ENCODE measurements at regions not wholly inside any gene's neighbourhood (a gene's known extent, or its start where the extent isn't known, plus 50 kb on each side); places are given as distances from the start of the nearest gene placed in this dataset.

DNA sequence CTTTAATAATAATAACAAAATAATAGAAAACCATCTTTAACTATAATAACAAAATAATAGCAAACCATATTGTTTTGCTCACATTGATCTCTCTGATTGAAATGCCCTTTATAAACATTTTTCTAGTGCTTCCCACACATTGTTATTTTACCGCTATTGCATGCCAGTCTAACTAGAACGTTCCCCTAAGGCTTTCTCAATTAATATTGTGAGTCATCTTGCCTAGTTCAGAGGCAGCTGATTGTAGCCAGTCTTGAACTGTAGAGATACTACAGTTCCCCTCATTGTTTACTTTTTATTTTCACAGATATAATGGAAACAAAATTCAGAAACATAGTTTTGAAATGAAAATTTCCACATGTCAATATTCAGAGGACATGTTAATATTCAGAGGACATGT lies 192.3 kb upstream of the ADGRL4 start:
- no peak overlapping the region for H3K4me3 ChIP-seq (ENCODE audit: low read depth in 1 of 5, low read length in 5 of 5)

DNA sequence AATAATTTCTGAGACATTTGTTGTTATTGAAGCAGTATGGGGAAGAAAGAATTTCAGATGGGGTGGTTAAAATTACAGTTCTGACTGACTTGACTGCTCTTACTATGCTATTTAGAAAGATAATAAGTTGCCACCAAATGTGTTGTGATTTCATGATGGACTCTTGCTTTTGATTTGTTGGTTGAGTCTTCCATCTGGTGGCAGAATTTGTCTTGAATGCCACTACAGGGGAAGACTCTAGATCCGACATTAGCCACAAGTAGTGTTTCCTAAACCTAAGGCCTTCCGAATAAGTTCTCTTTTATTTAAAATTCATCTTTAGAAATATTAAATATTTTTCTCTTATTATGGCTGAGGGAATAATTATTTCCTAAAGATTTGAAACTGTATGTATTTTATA lies 190.9 kb upstream of the ADGRL4 start:
- Histone ChIP-seq H3K9me3 (ENCODE audit: control insufficient read depth in 5 of 5, low read length in 5 of 5) (no peaks in the 10 kb centered on the region), H3K4me1 (ENCODE audit: control insufficient read depth in 5 of 5, insufficient read depth in 5 of 5, low read length in 5 of 5) (peaks cover 0 to 9% (median 5%) of the 10 kb centered on the region in 5 donors), H3K27me3 (ENCODE audit: control insufficient read depth in 5 of 5, insufficient read depth in 4 of 5, low read length in 5 of 5) (no peaks in the 10 kb centered on the region), H3K4me3 (ENCODE audit: low read depth in 1 of 5, low read length in 5 of 5) (no peak overlapping the region), H3K27ac (ENCODE audit: low read depth, low read length) (no peak overlapping the region), H3K9ac (ENCODE audit: low read length in 5 of 5) (no peak overlapping the region), H3K36me3 (ENCODE audit: control insufficient read depth in 5 of 5, insufficient read depth in 5 of 5, low read length in 5 of 5) (no peaks in the 10 kb centered on the region)

More for the DNA sequence above, 192.3 kb upstream of the ADGRL4 start:
- no peaks in the 10 kb centered on the region for H3K27me3 ChIP-seq (ENCODE audit: control insufficient read depth in 5 of 5, insufficient read depth in 4 of 5, low read length in 5 of 5)
- peaks cover 0 to under 1% (median 0%) of the 10 kb centered on the region in 5 donors for H3K4me1 ChIP-seq (ENCODE audit: control insufficient read depth in 5 of 5, insufficient read depth in 5 of 5, low read length in 5 of 5)
- no peaks in the 10 kb centered on the region for H3K36me3 ChIP-seq (ENCODE audit: control insufficient read depth in 5 of 5, insufficient read depth in 5 of 5, low read length in 5 of 5)
- no peak overlapping the region for H3K27ac ChIP-seq (ENCODE audit: low read depth, low read length)
- no peaks in the 10 kb centered on the region for H3K9me3 ChIP-seq (ENCODE audit: control insufficient read depth in 5 of 5, low read length in 5 of 5)
- no peak overlapping the region for H3K9ac ChIP-seq (ENCODE audit: low read length in 5 of 5)

- H3K9me3 ChIP-seq (ENCODE audit: control insufficient read depth in 5 of 5, low read length in 5 of 5), result no peaks in the 10 kb centered on the region
- H3K27me3 ChIP-seq (ENCODE audit: control insufficient read depth in 5 of 5, insufficient read depth in 4 of 5, low read length in 5 of 5), result no peaks in the 10 kb centered on the region
- no peak overlapping the region for H3K9ac ChIP-seq (ENCODE audit: low read length in 5 of 5)
- H3K4me3 ChIP-seq (ENCODE audit: low read depth in 1 of 5, low read length in 5 of 5), result no peak overlapping the region
- no peak overlapping the region for H3K27ac ChIP-seq (ENCODE audit: low read depth, low read length)
- H3K36me3 ChIP-seq (ENCODE audit: control insufficient read depth in 5 of 5, insufficient read depth in 5 of 5, low read length in 5 of 5), result no peaks in the 10 kb centered on the region
- H3K4me1 ChIP-seq (ENCODE audit: control insufficient read depth in 5 of 5, insufficient read depth in 5 of 5, low read length in 5 of 5), result peaks cover 0 to 9% (median 5%) of the 10 kb centered on the region in 5 donors
Measured at GRCh38 chr1:79196211-79196610, 189.7 kb upstream of the ADGRL4 start.

GRCh38 chr1:79193211-79194079 lies 186.9 kb upstream of the ADGRL4 start:
- H3K36me3 ChIP-seq (ENCODE audit: control insufficient read depth in 5 of 5, insufficient read depth in 5 of 5, low read length in 5 of 5), result no peaks in the 10 kb centered on the region
- peaks cover 0 to 9% (median 5%) of the 10 kb centered on the region in 5 donors for H3K4me1 ChIP-seq (ENCODE audit: control insufficient read depth in 5 of 5, insufficient read depth in 5 of 5, low read length in 5 of 5)
- peak overlapping the region in 1 of 5 donors; percentile 23 for H3K9ac ChIP-seq (ENCODE audit: low read length in 5 of 5)
- H3K9me3 ChIP-seq (ENCODE audit: control insufficient read depth in 5 of 5, low read length in 5 of 5), result no peaks in the 10 kb centered on the region
- no peaks in the 10 kb centered on the region for H3K27me3 ChIP-seq (ENCODE audit: control insufficient read depth in 5 of 5, insufficient read depth in 4 of 5, low read length in 5 of 5)
- peak overlapping the region; percentile 58 for H3K27ac ChIP-seq (ENCODE audit: low read depth, low read length)
- H3K4me3 ChIP-seq (ENCODE audit: low read depth in 1 of 5, low read length in 5 of 5), result peak overlapping the region; percentile 4 to 54 (median 17)

- H3K27me3 ChIP-seq (ENCODE audit: control insufficient read depth in 5 of 5, insufficient read depth in 4 of 5, low read length in 5 of 5), result no peaks in the 10 kb centered on the region
- no peak overlapping the region for H3K4me3 ChIP-seq (ENCODE audit: low read depth in 1 of 5, low read length in 5 of 5)
- peaks cover 0 to 9% (median 5%) of the 10 kb centered on the region in 5 donors for H3K4me1 ChIP-seq (ENCODE audit: control insufficient read depth in 5 of 5, insufficient read depth in 5 of 5, low read length in 5 of 5)
- H3K9ac ChIP-seq (ENCODE audit: low read length in 5 of 5), result no peak overlapping the region
- H3K9me3 ChIP-seq (ENCODE audit: control insufficient read depth in 5 of 5, low read length in 5 of 5), result no peaks in the 10 kb centered on the region
- H3K27ac ChIP-seq (ENCODE audit: low read depth, low read length), result no peak overlapping the region
- no peaks in the 10 kb centered on the region for H3K36me3 ChIP-seq (ENCODE audit: control insufficient read depth in 5 of 5, insufficient read depth in 5 of 5, low read length in 5 of 5)
Measured at GRCh38 chr1:79190074-79190473, 183.5 kb upstream of the ADGRL4 start.

DNA sequence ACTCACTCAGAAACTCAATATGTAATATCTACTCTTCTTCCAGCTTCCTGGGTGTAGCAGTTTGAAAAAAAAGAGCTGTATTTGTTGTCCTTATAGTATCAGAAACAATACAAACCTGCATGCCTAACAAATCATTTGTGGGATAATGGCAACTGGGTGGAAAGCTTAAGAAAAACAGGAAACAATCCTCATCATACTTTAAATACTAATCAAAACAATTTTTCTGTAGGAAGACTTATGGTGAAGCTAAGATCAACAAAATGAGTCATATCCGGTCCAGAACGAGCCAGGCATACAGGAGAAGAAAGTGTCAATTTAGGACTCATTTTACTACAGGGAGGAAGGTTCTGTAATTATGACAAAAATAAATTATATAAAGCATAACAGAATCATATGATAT lies 181.8 kb upstream of the ADGRL4 start:
- H3K27ac ChIP-seq (ENCODE audit: low read depth, low read length), result peak overlapping the region; percentile 66
- no peaks in the 10 kb centered on the region for H3K36me3 ChIP-seq (ENCODE audit: control insufficient read depth in 5 of 5, insufficient read depth in 5 of 5, low read length in 5 of 5)
- H3K9ac ChIP-seq (ENCODE audit: low read length in 5 of 5), result no peak overlapping the region
- no peaks in the 10 kb centered on the region for H3K27me3 ChIP-seq (ENCODE audit: control insufficient read depth in 5 of 5, insufficient read depth in 4 of 5, low read length in 5 of 5)
- peaks cover 0 to 4% (median 3%) of the 10 kb centered on the region in 5 donors for H3K4me1 ChIP-seq (ENCODE audit: control insufficient read depth in 5 of 5, insufficient read depth in 5 of 5, low read length in 5 of 5)
- H3K9me3 ChIP-seq (ENCODE audit: control insufficient read depth in 5 of 5, low read length in 5 of 5), result no peaks in the 10 kb centered on the region
- peak overlapping the region in 2 of 5 donors; percentile 44 to 57 for H3K4me3 ChIP-seq (ENCODE audit: low read depth in 1 of 5, low read length in 5 of 5)

GRCh38 chr1:79186260-79186659 lies 179.7 kb upstream of the ADGRL4 start:
- no peaks in the 10 kb centered on the region for H3K9me3 ChIP-seq (ENCODE audit: control insufficient read depth in 5 of 5, low read length in 5 of 5)
- peak overlapping the region; percentile 73 for H3K27ac ChIP-seq (ENCODE audit: low read depth, low read length)
- no peaks in the 10 kb centered on the region for H3K36me3 ChIP-seq (ENCODE audit: control insufficient read depth in 5 of 5, insufficient read depth in 5 of 5, low read length in 5 of 5)
- peak overlapping the region in 2 of 5 donors; percentile 44 to 45 for H3K4me3 ChIP-seq (ENCODE audit: low read depth in 1 of 5, low read length in 5 of 5)
- no peaks in the 10 kb centered on the region for H3K4me1 ChIP-seq (ENCODE audit: control insufficient read depth in 5 of 5, insufficient read depth in 5 of 5, low read length in 5 of 5)
- H3K9ac ChIP-seq (ENCODE audit: low read length in 5 of 5), result peak overlapping the region in 1 of 5 donors; percentile 45
- no peaks in the 10 kb centered on the region for H3K27me3 ChIP-seq (ENCODE audit: control insufficient read depth in 5 of 5, insufficient read depth in 4 of 5, low read length in 5 of 5)

- no peaks in the 10 kb centered on the region for H3K27me3 ChIP-seq (ENCODE audit: control insufficient read depth in 5 of 5, insufficient read depth in 4 of 5, low read length in 5 of 5)
- no peaks in the 10 kb centered on the region for H3K4me1 ChIP-seq (ENCODE audit: control insufficient read depth in 5 of 5, insufficient read depth in 5 of 5, low read length in 5 of 5)
- H3K9me3 ChIP-seq (ENCODE audit: control insufficient read depth in 5 of 5, low read length in 5 of 5), result peaks cover 0 to 2% (median 0%) of the 10 kb centered on the region in 5 donors
- no peak overlapping the region for H3K4me3 ChIP-seq (ENCODE audit: low read depth in 1 of 5, low read length in 5 of 5)
- H3K36me3 ChIP-seq (ENCODE audit: control insufficient read depth in 5 of 5, insufficient read depth in 5 of 5, low read length in 5 of 5), result no peaks in the 10 kb centered on the region
- no peak overlapping the region for H3K27ac ChIP-seq (ENCODE audit: low read depth, low read length)
- H3K9ac ChIP-seq (ENCODE audit: low read length in 5 of 5), result no peak overlapping the region
Measured at GRCh38 chr1:79177844-79178243, 171.3 kb upstream of the ADGRL4 start.

- H3K4me3 ChIP-seq (ENCODE audit: low read depth in 1 of 5, low read length in 5 of 5), result no peak overlapping the region
- no peaks in the 10 kb centered on the region for H3K36me3 ChIP-seq (ENCODE audit: control insufficient read depth in 5 of 5, insufficient read depth in 5 of 5, low read length in 5 of 5)
- no peaks in the 10 kb centered on the region for H3K9me3 ChIP-seq (ENCODE audit: control insufficient read depth in 5 of 5, low read length in 5 of 5)
- no peaks in the 10 kb centered on the region for H3K27me3 ChIP-seq (ENCODE audit: control insufficient read depth in 5 of 5, insufficient read depth in 4 of 5, low read length in 5 of 5)
- H3K4me1 ChIP-seq (ENCODE audit: control insufficient read depth in 5 of 5, insufficient read depth in 5 of 5, low read length in 5 of 5), result peaks cover 0 to 6% (median 0%) of the 10 kb centered on the region in 5 donors
- H3K9ac ChIP-seq (ENCODE audit: low read length in 5 of 5), result no peak overlapping the region
- H3K27ac ChIP-seq (ENCODE audit: low read depth, low read length), result no peak overlapping the region
Measured at GRCh38 chr1:79161077-79161476, 154.5 kb upstream of the ADGRL4 start.

DNA sequence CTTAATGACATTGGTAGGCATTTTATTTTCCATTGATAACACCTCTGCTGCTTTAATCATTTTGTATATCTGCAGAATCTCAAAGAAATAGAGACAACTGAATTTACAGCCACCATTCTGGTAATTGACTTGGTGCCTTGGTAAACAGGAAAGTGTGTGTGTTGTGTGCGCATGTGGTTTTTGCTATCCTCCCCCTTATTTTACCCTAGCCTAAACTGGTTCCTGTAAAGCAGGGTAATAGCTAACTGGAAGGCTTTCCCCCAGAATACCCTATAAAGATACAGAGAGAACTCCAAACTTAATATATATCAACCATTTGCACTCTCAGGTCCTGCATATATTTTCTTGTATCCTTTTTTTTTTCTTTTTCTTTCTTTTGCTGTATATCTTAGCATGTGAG lies 149.5 kb upstream of the ADGRL4 start:
- no peaks in the 10 kb centered on the region for H3K36me3 ChIP-seq (ENCODE audit: control insufficient read depth in 5 of 5, insufficient read depth in 5 of 5, low read length in 5 of 5)
- no peak overlapping the region for H3K27ac ChIP-seq (ENCODE audit: low read depth, low read length)
- H3K4me3 ChIP-seq (ENCODE audit: low read depth in 1 of 5, low read length in 5 of 5), result no peak overlapping the region
- H3K4me1 ChIP-seq (ENCODE audit: control insufficient read depth in 5 of 5, insufficient read depth in 5 of 5, low read length in 5 of 5), result peaks cover 0 to 3% (median 0%) of the 10 kb centered on the region in 5 donors
- H3K9ac ChIP-seq (ENCODE audit: low read length in 5 of 5), result no peak overlapping the region
- no peaks in the 10 kb centered on the region for H3K27me3 ChIP-seq (ENCODE audit: control insufficient read depth in 5 of 5, insufficient read depth in 4 of 5, low read length in 5 of 5)
- no peaks in the 10 kb centered on the region for H3K9me3 ChIP-seq (ENCODE audit: control insufficient read depth in 5 of 5, low read length in 5 of 5)
